PC-3 (cell line): ENCODE measurements at regions not wholly inside any gene's neighbourhood (a gene's known extent, or its start where the extent isn't known, plus 50 kb on each side); places are given as distances from the start of the nearest gene placed in this dataset.

Experiments
- ATAC-seq: fragments of 200-7000 bp; cut with Tn5 transposase; 2 replicates; pipeline ENCODE4 v1.9.1; 2020; ENCODE audit warnings: mild to moderate bottlenecking, moderate library complexity
- BruUV-seq: library from RNA; stranded (reverse); fragments of 400-500 nt; replicated peaks from 2 replicates; lab custom pipeline; 2021; lab: Mats Ljungman, UMichigan
- CTCF ChIA-PET: fragments of 300-600 bp; sonication (Branson Sonifier 250); formaldehyde crosslinking; loops from one replicate; lab custom pipeline; 2022; ENCODE audit warnings: antibody characterized with exemption; lab: Charles Lee
- POLR2A ChIA-PET: fragments of 300-600 bp; sonication (Branson Sonifier 250); formaldehyde crosslinking; loops from one replicate; lab custom pipeline; 2022; ENCODE audit warnings: antibody characterized with exemption; ENCODE audit not compliant: unreplicated experiment; lab: Charles Lee
- DNase-seq: peaks from one replicate; pipeline ENCODE4 v3.0.0-alpha.2; 2015
- H2AFZ ChIP-seq: fragments of 300-600 bp; sonication (generic); 2 replicates; pipeline ENCODE4 v1.6.0; 2016; ENCODE audit warnings: antibody characterized with exemption, low read length
- H3F3A ChIP-seq: fragments of 300-600 bp; sonication (generic); one replicate; pipeline ENCODE4 v1.6.0; 2017; ENCODE audit warnings: antibody characterized with exemption, low read length, control low read depth, mild to moderate bottlenecking; ENCODE audit not compliant: unreplicated experiment
- H3K27ac ChIP-seq: fragments of 300-600 bp; sonication (generic); 2 replicates; pipeline ENCODE4 v1.5.1; 2016; ENCODE audit warnings: mild to moderate bottlenecking, low read length
- H3K27me3 ChIP-seq: fragments of 300-600 bp; sonication (generic); 2 replicates; pipeline ENCODE4 v1.6.1; 2016; ENCODE audit warnings: low read length, mixed read lengths
- H3K36me3 ChIP-seq: fragments of 300-600 bp; sonication (generic); 2 replicates; pipeline ENCODE4 v1.6.1; 2016; ENCODE audit warnings: low read depth, mixed run types, low read length, mixed read lengths
- H3K4me1 ChIP-seq: fragments of 300-600 bp; sonication (generic); 2 replicates; pipeline ENCODE4 v1.5.1; 2016; ENCODE audit warnings: low read length; ENCODE audit not compliant: insufficient read depth
- H3K4me2 ChIP-seq: fragments of 300-600 bp; sonication (generic); 2 replicates; pipeline ENCODE4 v1.6.0; 2016; ENCODE audit warnings: low read length
- H3K4me3 ChIP-seq: fragments of 300-600 bp; sonication (generic); 2 replicates; pipeline ENCODE4 v1.5.1; 2016; ENCODE audit warnings: mild to moderate bottlenecking, low read length, mixed read lengths
- H3K79me2 ChIP-seq: fragments of 300-600 bp; sonication (generic); 2 replicates; pipeline ENCODE4 v1.6.1; 2017; ENCODE audit warnings: low read length, mixed read lengths
- H3K9ac ChIP-seq: fragments of 300-600 bp; sonication (generic); 2 replicates; pipeline ENCODE4 v1.6.0; 2016; ENCODE audit warnings: mild to moderate bottlenecking, low read length
- H3K9me2 ChIP-seq: fragments of 300-600 bp; sonication (generic); replicated peaks from 2 replicates; pipeline ENCODE4 v1.6.1; 2016; ENCODE audit warnings: mixed run types, low read length, mixed read lengths
- H3K9me3 ChIP-seq: fragments of 300-600 bp; sonication (generic); 2 replicates; pipeline ENCODE4 v1.6.1; 2016; ENCODE audit warnings: low read length, mixed read lengths
- H4K20me1 ChIP-seq: fragments of 300-600 bp; sonication (generic); 2 replicates; pipeline ENCODE4 v1.6.1; 2016; ENCODE audit warnings: low read length, mixed read lengths
- CTCF ChIP-seq: fragments of 300-600 bp; sonication (generic); conservative IDR thresholded peaks from 2 replicates; pipeline ENCODE4 v1.5.1; 2017; ENCODE audit warnings: antibody characterized with exemption, low read depth, mild to moderate bottlenecking, low read length
- EZH2 ChIP-seq: fragments of 300-600 bp; sonication (generic); IDR thresholded peaks from one replicate; pipeline ENCODE4 v1.6.1; 2017; ENCODE audit warnings: antibody characterized with exemption, mild to moderate bottlenecking, low read length; ENCODE audit not compliant: unreplicated experiment
- EZH2phosphoT487 ChIP-seq: fragments of 300-600 bp; sonication (generic); IDR thresholded peaks from 2 replicates; pipeline ENCODE4 v1.6.1; 2018; ENCODE audit warnings: mild to moderate bottlenecking, antibody characterized with exemption, low read length, borderline replicate concordance
- intact Hi-C: fragments of 100-400 bp; cut with micrococcal nuclease; formaldehyde crosslinking; loops from 2 replicates; pipeline ENCODE4 v1.9.0; 2023

- Histone ChIP-seq H3K36me3 (no peaks in the 10 kb centered on the region), H3K27me3 (no peaks in the 10 kb centered on the region), H3K4me2 (peak overlapping the region; percentile 39; the same call in 1 of the 2 replicates), H4K20me1 (no peaks in the 10 kb centered on the region), H3K79me2 (no peaks in the 10 kb centered on the region), H3K9me3 (no peaks in the 10 kb centered on the region), H3K4me1 (no peaks in the 10 kb centered on the region), H3K27ac (no peak overlapping the region; the same call in 1 of the 2 replicates), H3K9me2 (no peaks in the 10 kb centered on the region), H3K4me3 (peak overlapping the region; percentile 31; the same call in 1 of the 2 replicates), H3F3A (no peaks in the 10 kb centered on the region), H2AFZ (peak overlapping the region; percentile 60), H3K9ac (no peak overlapping the region)
- intact Hi-C loops, result loop anchor here (5.0 kb wide), 1 partner anchor 131 kb away; no protein-coding TSS in a partner anchor
- DNase-seq, result peak; percentile 33
- ATAC-seq, result peak; percentile 76
- BruUV-seq, result no TSS peak
- ChIA-PET CTCF (interaction anchor here (0.6 kb wide), 1 partner anchor 312 kb away, joined by 3 read pairs; no protein-coding TSS in a partner anchor), POLR2A (interaction anchor here (0.7 kb wide), 1 partner anchor 340 kb away, joined by 3 read pairs; no protein-coding TSS in a partner anchor)
- TF ChIP-seq CTCF (no peak), EZH2phosphoT487 (no peak), EZH2 (no peak)
Observed at GRCh38 chr18:43961722-43962121, 684.4 kb upstream of the SYT4 start.

- POLR2A ChIA-PET, result no interaction called here
- DNase-seq (no peak), ATAC-seq (no peak)
- Histone ChIP-seq H3K36me3 (no peaks in the 10 kb centered on the region), H2AFZ (no peak overlapping the region), H3K9ac (no peak overlapping the region), H3K9me3 (no peaks in the 10 kb centered on the region), H3K4me3 (no peak overlapping the region), H3K79me2 (no peaks in the 10 kb centered on the region), H3K4me2 (no peak overlapping the region), H3K27me3 (no peaks in the 10 kb centered on the region), H3K9me2 (no peaks in the 10 kb centered on the region), H3F3A (no peaks in the 10 kb centered on the region), H3K27ac (no peak overlapping the region), H4K20me1 (no peaks in the 10 kb centered on the region), H3K4me1 (no peaks in the 10 kb centered on the region)
- intact Hi-C loops, result loop anchor here (5.0 kb wide), 1 partner anchor 128 kb away; no protein-coding TSS in a partner anchor
- TF ChIP-seq EZH2phosphoT487, result no peak
- TF ChIP-seq CTCF, result no peak
- no peak for TF ChIP-seq EZH2
- no TSS peak for BruUV-seq
- CTCF ChIA-PET, result no interaction called here
Observed at GRCh38 chr18:43964666-43965065, 687.4 kb upstream of the SYT4 start.

- no peaks in the 10 kb centered on the region for H3K4me1 ChIP-seq
- H3K79me2 ChIP-seq, result no peaks in the 10 kb centered on the region
- intact Hi-C loops, result no loop called here
- ATAC-seq (no peak), DNase-seq (no peak)
- ChIA-PET CTCF (no interaction called here), POLR2A (no interaction called here)
- H3K9me3 ChIP-seq, result no peaks in the 10 kb centered on the region
- TF ChIP-seq EZH2 (no peak), EZH2phosphoT487 (no peak), CTCF (no peak)
- no peaks in the 10 kb centered on the region for H3K27me3 ChIP-seq
- no peaks in the 10 kb centered on the region for H4K20me1 ChIP-seq
- H3K4me3 ChIP-seq, result no peak overlapping the region
- no peak overlapping the region for H3K9ac ChIP-seq
- no peak overlapping the region for H3K27ac ChIP-seq
- no peaks in the 10 kb centered on the region for H3F3A ChIP-seq
- BruUV-seq, result no TSS peak
- no peak overlapping the region for H2AFZ ChIP-seq
- H3K9me2 ChIP-seq, result no peaks in the 10 kb centered on the region
- H3K36me3 ChIP-seq, result no peaks in the 10 kb centered on the region
- H3K4me2 ChIP-seq, result no peak overlapping the region
Observed at GRCh38 chr18:43965691-43966090, 688.4 kb upstream of the SYT4 start.
